ENCODE measurements at regions not wholly inside any gene's neighbourhood (a gene's known extent, or its start where the extent isn't known, plus 50 kb on each side); places are given as distances from the start of the nearest gene placed in this dataset.

GRCh38 chr9:84103651-84104377 lies 123.2 kb downstream of the RMI1 start:
- no peak for TF ChIP-seq CTCF (IDR thresholded peaks at IDR 0.05)
- no peak for TF ChIP-seq POLR2A (IDR thresholded peaks at IDR 0.05)
- no peak for TF ChIP-seq EP300 (IDR thresholded peaks at IDR 0.05)
